ENCODE measurements at regions not wholly inside any gene's neighbourhood (a gene's known extent, or its start where the extent isn't known, plus 50 kb on each side); places are given as distances from the start of the nearest gene placed in this dataset.
"Not testable (repeated sequence)": the region's sequence is repeated elsewhere in the genome, so short reads cannot be mapped to it uniquely, and the experiment has no call there.

DNA sequence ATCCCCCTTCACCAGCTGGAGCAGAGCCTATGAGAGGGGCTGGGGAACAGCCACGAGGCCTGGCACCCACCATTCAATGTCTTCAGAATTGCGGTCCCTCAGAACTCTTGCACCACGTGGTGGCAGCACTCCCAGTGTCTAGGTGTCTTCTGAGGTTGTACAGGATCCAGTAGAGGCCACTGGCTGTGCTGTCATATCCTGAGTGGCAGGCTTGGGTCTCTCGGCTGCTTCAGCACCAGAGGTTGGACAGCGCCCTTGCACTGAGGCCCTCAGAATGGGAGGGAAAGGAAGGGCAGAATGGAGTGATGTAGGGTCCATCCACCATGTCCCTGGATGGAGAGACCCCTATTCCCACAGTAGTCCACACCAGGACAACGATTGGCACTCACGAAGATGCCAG, 112.0 kb upstream of the TEKT4 start:
- intact Hi-C loops (cut with micrococcal nuclease), result no loop called here
- ChIA-PET POLR2A (no interaction called here), CTCF (no interaction called here)
- no peaks in the 10 kb centered on the region for H3K9me3 Mint-ChIP-seq
- H3K27me3 Mint-ChIP-seq, result no peaks in the 10 kb centered on the region
- no peak overlapping the region for H3K27ac Mint-ChIP-seq
- peak; percentile 37 for DNase-seq
- no peaks in the 10 kb centered on the region for H3K36me3 Mint-ChIP-seq
- peaks cover 4% of the 10 kb centered on the region for H3K4me1 Mint-ChIP-seq (ENCODE audit: low read depth)
- no peak overlapping the region for H3K4me3 Mint-ChIP-seq

DNA sequence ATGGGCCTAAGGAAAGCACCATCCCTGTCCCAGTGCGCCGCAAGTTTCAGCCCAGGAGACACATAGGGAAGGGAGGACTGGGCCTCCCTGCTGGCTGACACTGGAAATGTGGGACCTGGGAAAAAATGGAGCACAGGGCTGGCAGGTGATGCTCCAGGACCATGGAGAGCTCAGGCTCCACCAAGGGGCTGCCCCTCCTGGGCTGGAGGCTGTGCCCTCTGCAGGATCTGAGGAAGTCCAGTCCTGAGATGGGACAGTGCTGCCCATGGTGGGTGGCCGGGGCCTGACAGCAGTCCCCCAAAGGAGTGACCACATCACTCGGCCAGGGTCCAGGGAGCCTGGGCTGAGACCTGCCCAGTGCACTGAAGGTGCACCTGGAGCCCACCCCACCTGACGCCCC, 108.6 kb upstream of the TEKT4 start:
- Mint-ChIP-seq H3K36me3 (no peaks in the 10 kb centered on the region), H3K9me3 (no peaks in the 10 kb centered on the region), H3K4me3 (no peak overlapping the region), H3K4me1 (ENCODE audit: low read depth) (peaks cover 7% of the 10 kb centered on the region), H3K27ac (no peak overlapping the region), H3K27me3 (no peaks in the 10 kb centered on the region)
- POLR2A ChIA-PET, result no interaction called here
- intact Hi-C loops (cut with micrococcal nuclease), result no loop called here
- CTCF ChIA-PET, result no interaction called here
- no peak for DNase-seq

DNA sequence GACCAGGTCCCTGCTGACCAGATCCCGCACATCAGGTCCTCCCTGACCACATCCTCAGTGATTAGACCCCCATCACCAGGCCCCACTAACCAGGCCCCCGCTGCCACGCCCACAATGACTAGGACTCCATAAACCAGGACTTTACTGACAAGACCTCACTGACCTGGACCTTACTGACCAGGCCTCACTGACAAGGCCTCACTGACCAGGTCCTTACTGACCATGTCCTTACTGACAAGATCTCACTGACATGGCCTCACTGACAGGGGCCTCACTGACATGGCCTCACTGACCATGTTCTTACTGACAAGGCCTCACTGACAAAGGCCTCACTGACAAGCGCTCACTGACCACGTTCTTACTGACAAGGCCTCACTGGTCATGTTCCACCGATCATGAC, 107.9 kb upstream of the TEKT4 start:
- ChIA-PET CTCF (no interaction called here), POLR2A (no interaction called here)
- H3K9me3 Mint-ChIP-seq, result no peaks in the 10 kb centered on the region
- H3K27ac Mint-ChIP-seq, result no peak overlapping the region
- no peak overlapping the region for H3K4me3 Mint-ChIP-seq
- H3K4me1 Mint-ChIP-seq (ENCODE audit: low read depth), result peaks cover 7% of the 10 kb centered on the region
- no peaks in the 10 kb centered on the region for H3K27me3 Mint-ChIP-seq
- H3K36me3 Mint-ChIP-seq, result no peaks in the 10 kb centered on the region
- DNase-seq, result no peak
- intact Hi-C loops (cut with micrococcal nuclease), result no loop called here

DNA sequence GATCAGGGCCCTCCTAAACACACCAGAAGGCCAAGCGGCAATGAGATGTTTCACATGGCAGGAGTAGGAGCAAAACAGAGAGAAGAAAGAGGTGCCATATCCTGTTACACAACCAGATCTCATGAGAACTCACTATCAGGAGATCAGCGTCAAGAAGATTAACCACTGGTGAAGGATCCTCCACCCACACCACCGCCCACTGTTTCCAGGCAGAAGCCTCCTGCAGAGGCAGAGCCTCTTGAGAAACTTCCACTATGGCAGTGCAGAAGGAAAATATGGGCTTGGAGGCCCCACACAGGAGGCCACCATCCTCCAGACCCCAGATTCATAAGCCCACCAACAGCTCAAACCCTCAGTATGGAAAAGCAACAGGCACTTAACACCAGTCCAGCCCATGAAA, 106.9 kb upstream of the TEKT4 start:
- H3K36me3 Mint-ChIP-seq; CTCF ChIA-PET; H3K27me3 Mint-ChIP-seq; H3K27ac Mint-ChIP-seq; POLR2A ChIA-PET; H3K4me1 Mint-ChIP-seq (ENCODE audit: low read depth); intact Hi-C loops (cut with micrococcal nuclease); H3K4me3 Mint-ChIP-seq; H3K9me3 Mint-ChIP-seq: not testable (repeated sequence)
- DNase-seq, result peak; percentile 48

DNA sequence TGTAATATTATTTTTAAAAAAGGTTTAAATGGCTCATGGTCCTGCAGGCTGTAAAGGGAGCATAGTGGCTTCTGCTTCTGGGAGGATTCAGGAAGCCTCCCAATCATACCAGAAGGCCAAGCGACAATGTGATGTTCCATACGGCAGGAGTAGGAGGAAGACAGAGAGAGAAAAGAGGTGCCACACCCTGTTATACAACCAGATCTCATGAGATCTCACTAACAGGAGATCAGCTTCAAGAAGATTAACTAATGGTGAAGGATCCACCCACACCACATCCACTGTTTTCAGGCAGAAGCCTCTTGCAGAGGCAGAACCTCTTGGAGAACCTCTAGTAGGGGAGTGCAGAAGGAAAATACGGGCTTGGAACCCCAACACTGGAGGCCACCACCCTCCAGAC, 103.9 kb upstream of the TEKT4 start:
- ChIA-PET CTCF (no interaction called here), POLR2A (no interaction called here)

DNA sequence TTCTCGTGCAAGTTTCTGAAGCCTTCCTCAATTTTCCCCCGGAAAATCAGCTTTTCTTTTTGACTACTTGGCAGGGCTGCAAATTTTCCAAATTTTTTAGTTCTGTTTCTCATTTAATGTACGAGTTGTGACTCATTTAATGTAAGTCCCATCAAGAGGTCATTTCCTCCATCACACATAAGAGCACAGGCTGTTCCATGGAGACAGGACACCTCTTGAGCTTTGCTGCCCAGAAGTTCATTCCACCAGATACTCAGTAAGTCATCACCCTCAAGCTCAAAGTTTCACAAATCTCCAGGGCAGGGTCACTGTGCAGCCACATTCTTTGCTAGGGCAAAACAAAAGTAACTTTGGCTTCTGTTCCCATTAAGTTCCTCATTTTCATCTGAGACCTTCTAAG, 101.5 kb upstream of the TEKT4 start:
- no peaks in the 10 kb centered on the region for H3K9me3 Mint-ChIP-seq
- no peaks in the 10 kb centered on the region for H3K36me3 Mint-ChIP-seq
- no peak overlapping the region for H3K4me3 Mint-ChIP-seq
- DNase-seq, result no peak
- no peaks in the 10 kb centered on the region for H3K27me3 Mint-ChIP-seq
- no peaks in the 10 kb centered on the region for H3K4me1 Mint-ChIP-seq (ENCODE audit: low read depth)
- CTCF ChIA-PET, result no interaction called here
- H3K27ac Mint-ChIP-seq, result no peak overlapping the region
- intact Hi-C loops (cut with micrococcal nuclease), result no loop called here
- POLR2A ChIA-PET, result no interaction called here

More for the DNA sequence above, 103.9 kb upstream of the TEKT4 start:
- peaks cover 7% of the 10 kb centered on the region for H3K4me1 Mint-ChIP-seq (ENCODE audit: low read depth)
- H3K27ac Mint-ChIP-seq, result no peak overlapping the region
- no peaks in the 10 kb centered on the region for H3K36me3 Mint-ChIP-seq
- no peaks in the 10 kb centered on the region for H3K9me3 Mint-ChIP-seq
- no peak for DNase-seq
- intact Hi-C loops (cut with micrococcal nuclease), result no loop called here
- H3K27me3 Mint-ChIP-seq, result no peaks in the 10 kb centered on the region
- H3K4me3 Mint-ChIP-seq, result no peak overlapping the region

DNA sequence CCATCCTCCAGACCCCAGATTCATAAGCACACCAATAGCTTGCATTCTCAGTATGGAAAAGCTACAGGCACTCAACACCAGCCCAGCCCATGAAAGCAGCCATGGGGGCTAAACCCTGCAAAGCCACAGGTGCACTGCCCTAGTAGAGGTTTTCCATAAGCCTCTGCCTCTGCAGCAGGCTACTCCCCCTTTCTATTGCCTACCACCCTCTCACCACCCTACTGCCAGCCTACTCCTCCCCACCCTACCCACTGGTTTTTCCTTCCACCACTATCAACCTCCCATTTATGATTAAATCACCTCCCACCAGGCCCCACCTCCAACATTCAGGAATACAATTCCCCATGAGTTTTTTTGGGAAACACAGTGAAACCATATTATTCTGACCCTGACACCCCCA, 96.4 kb upstream of the TEKT4 start:
- intact Hi-C loops (cut with micrococcal nuclease), result no loop called here
- H3K36me3 Mint-ChIP-seq, result no peaks in the 10 kb centered on the region
- H3K27ac Mint-ChIP-seq, result no peak overlapping the region
- CTCF ChIA-PET, result no interaction called here
- no peaks in the 10 kb centered on the region for H3K4me1 Mint-ChIP-seq (ENCODE audit: low read depth)
- H3K4me3 Mint-ChIP-seq, result no peak overlapping the region
- no peaks in the 10 kb centered on the region for H3K9me3 Mint-ChIP-seq
- no peak for DNase-seq
- POLR2A ChIA-PET, result no interaction called here
- no peaks in the 10 kb centered on the region for H3K27me3 Mint-ChIP-seq

DNA sequence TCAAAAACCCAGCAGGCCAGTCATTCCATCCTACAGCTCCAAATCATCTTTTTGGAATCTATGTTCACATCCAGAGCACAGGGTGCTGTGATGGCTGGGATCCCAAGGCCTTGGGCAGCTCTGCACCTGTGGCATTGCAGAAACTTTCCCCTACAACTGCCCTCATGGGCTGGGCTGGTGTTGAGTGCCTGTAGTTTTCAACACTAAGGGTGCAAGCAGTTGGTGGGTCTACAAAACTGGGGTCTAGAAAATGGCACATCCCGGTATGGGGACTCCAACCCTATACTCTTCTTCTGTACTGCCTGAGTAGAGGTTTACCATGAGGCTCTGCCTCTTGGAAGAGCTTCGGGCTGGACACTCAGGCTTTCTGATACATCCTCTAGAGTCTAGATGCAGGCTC, 95.2 kb upstream of the TEKT4 start:
- Mint-ChIP-seq H3K36me3 (no peaks in the 10 kb centered on the region), H3K9me3 (no peaks in the 10 kb centered on the region), H3K4me1 (ENCODE audit: low read depth) (no peaks in the 10 kb centered on the region), H3K27ac (no peak overlapping the region), H3K4me3 (no peak overlapping the region), H3K27me3 (no peaks in the 10 kb centered on the region)
- POLR2A ChIA-PET, result no interaction called here
- intact Hi-C loops (cut with micrococcal nuclease), result no loop called here
- no peak for DNase-seq
- CTCF ChIA-PET, result no interaction called here

DNA sequence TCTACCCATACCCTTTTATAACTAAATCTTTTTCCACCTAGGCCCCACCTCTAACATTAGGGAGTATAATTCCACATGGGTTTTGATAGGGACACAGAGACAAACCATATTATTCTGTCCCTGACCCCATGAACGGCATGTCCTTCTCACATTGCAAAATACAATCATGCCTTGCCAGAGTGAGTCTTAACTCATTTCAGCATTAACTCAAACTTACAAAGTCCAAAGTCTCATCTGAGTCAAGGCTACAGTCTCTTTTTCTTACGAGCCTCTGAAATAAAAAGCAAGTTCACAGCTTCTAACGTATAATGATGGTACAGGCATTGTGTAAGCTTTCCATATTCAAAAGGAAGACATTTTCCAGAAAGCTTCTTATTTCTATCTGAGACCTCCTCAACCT, 86.1 kb upstream of the TEKT4 start:
- H3K27me3 Mint-ChIP-seq; H3K36me3 Mint-ChIP-seq; H3K27ac Mint-ChIP-seq; DNase-seq; intact Hi-C loops (cut with micrococcal nuclease); H3K4me1 Mint-ChIP-seq (ENCODE audit: low read depth); H3K9me3 Mint-ChIP-seq; POLR2A ChIA-PET; H3K4me3 Mint-ChIP-seq; CTCF ChIA-PET: not testable (repeated sequence)

DNA sequence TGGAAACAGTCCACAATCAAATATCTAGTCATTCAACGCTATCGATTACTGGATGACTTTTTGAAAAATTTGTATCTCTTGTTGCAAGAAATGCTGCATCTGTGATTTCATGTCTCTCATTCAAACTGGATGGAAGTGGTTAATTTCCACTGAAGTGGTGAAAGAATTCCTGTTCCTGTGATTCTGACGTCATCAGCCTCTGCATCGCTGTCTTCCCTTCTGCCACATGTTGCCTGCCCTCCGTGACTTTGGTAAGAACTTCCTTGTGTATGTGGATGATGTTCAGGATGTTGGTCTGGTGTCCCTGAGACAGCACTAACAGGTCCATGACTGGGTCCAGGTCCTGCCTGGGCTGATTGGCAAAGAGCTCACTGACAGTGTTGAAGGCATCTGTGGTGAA, 84.8 kb upstream of the TEKT4 start:
- H3K36me3 Mint-ChIP-seq; H3K9me3 Mint-ChIP-seq; DNase-seq; CTCF ChIA-PET; H3K4me3 Mint-ChIP-seq; intact Hi-C loops (cut with micrococcal nuclease); POLR2A ChIA-PET; H3K27me3 Mint-ChIP-seq; H3K27ac Mint-ChIP-seq; H3K4me1 Mint-ChIP-seq (ENCODE audit: low read depth): not testable (repeated sequence)

DNA sequence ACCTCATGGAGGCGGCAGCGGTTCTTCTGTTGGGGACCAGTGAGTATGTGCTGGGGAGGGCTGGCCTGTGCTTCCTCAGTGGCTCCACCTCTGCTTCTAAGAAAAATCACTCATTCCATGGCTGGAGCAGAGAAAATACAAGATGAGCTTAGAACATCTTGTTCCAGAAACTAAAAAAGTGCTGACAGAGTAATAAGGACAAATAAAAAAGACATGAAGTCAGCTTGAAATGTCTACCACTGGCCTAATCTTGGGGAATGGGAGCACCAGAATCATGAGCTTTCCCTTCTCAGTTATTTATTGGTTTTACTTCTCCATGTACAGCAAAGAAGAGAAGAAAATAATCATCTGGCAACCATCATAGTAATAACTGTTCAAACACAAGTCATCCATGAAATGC, 81.1 kb upstream of the TEKT4 start:
- H3K9me3 Mint-ChIP-seq; DNase-seq; H3K27me3 Mint-ChIP-seq; H3K27ac Mint-ChIP-seq; H3K4me1 Mint-ChIP-seq (ENCODE audit: low read depth); intact Hi-C loops (cut with micrococcal nuclease); H3K36me3 Mint-ChIP-seq; POLR2A ChIA-PET; CTCF ChIA-PET; H3K4me3 Mint-ChIP-seq: not testable (repeated sequence)

DNA sequence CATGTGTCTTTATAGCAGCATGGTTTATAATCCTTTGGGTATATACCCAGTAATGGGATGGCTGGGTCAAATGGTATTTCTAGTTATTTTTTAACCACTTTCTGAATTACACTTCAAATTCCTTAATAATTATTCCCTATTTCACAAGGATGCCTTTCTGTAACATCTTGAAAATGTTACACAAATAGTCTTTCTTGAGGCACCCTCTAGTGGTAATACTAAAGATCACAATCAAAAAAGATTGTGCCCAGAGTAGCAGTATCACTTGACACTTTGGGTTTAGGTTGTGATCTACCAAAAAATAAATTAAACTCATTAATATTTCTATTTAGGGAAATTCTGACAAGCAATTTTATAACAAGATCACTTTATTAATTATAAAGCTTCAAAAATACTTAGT, 74.0 kb upstream of the TEKT4 start:
- H3K27me3 Mint-ChIP-seq; POLR2A ChIA-PET; H3K9me3 Mint-ChIP-seq; H3K36me3 Mint-ChIP-seq; H3K4me3 Mint-ChIP-seq; H3K4me1 Mint-ChIP-seq (ENCODE audit: low read depth); DNase-seq; intact Hi-C loops (cut with micrococcal nuclease); H3K27ac Mint-ChIP-seq; CTCF ChIA-PET: not testable (repeated sequence)
